GM23338 (cell line): ENCODE measurements at regions not wholly inside any gene's neighbourhood (a gene's known extent, or its start where the extent isn't known, plus 50 kb on each side); places are given as distances from the start of the nearest gene placed in this dataset.
A peak's percentile ranks its signal among the peaks of the same experiment; 100 is the strongest.

Source experiments
- ATAC-seq: fragments of 200-7000 bp; cut with Tn5 transposase; 3 replicates; pipeline ENCODE4 v1.9.1; 2020
- DNase-seq: peaks from one replicate; pipeline ENCODE4 v3.0.0-alpha.2; 2015; ENCODE audit warnings: low spot score
- H2AFZ ChIP-seq: fragments of 200-600 bp; sonication (generic); 2 replicates; pipeline ENCODE4 v1.8.0; 2016; ENCODE audit warnings: antibody characterized with exemption, mild to moderate bottlenecking, moderate library complexity
- H3F3A ChIP-seq: fragments of 200-600 bp; sonication (generic); replicated peaks from 2 replicates; pipeline ENCODE4 v1.8.0; 2017; ENCODE audit warnings: antibody characterized with exemption, mixed run types, low read depth
- H3K27ac ChIP-seq: fragments of 200-600 bp; sonication (generic); 2 replicates; pipeline ENCODE4 v1.6.1; 2016; ENCODE audit warnings: low read depth
- H3K27me3 ChIP-seq: fragments of 200-600 bp; sonication (generic); 2 replicates; pipeline ENCODE4 v1.8.0; 2016; ENCODE audit warnings: mild to moderate bottlenecking, mixed run types, moderate library complexity; ENCODE audit not compliant: insufficient read depth
- H3K36me3 ChIP-seq: fragments of 200-600 bp; sonication (generic); 2 replicates; pipeline ENCODE4 v1.8.0; 2016; ENCODE audit warnings: mild to moderate bottlenecking; ENCODE audit not compliant: insufficient read depth
- H3K4me1 ChIP-seq: fragments of 200-600 bp; sonication (generic); 2 replicates; pipeline ENCODE4 v1.8.0; 2016; ENCODE audit warnings: mild to moderate bottlenecking, moderate library complexity; ENCODE audit not compliant: insufficient read depth
- H3K4me2 ChIP-seq: fragments of 200-600 bp; sonication (generic); 2 replicates; pipeline ENCODE4 v1.7.1; 2017; ENCODE audit warnings: mixed run types
- H3K4me3 ChIP-seq: fragments of 200-600 bp; sonication (generic); 2 replicates; pipeline ENCODE4 v1.6.1; 2016; ENCODE audit warnings: mixed run types
- H3K79me2 ChIP-seq: fragments of 200-600 bp; sonication (generic); replicated peaks from 2 replicates; pipeline ENCODE4 v1.8.0; 2017; ENCODE audit warnings: mild to moderate bottlenecking; ENCODE audit not compliant: insufficient read depth
- H3K9me2 ChIP-seq: fragments of 200-600 bp; sonication (generic); 2 replicates; pipeline ENCODE4 v1.8.0; 2017; ENCODE audit not compliant: insufficient read depth
- H4K20me1 ChIP-seq: fragments of 200-600 bp; sonication (generic); replicated peaks from 2 replicates; pipeline ENCODE4 v1.8.0; 2017; ENCODE audit warnings: mild to moderate bottlenecking; ENCODE audit not compliant: insufficient read depth
- H3K27ac Mint-ChIP-seq: 2 replicates; pipeline ENCODE4 v1.8.0; 2020; ENCODE audit warnings: inconsistent platforms, mild to moderate bottlenecking, moderate library complexity, mixed read lengths
- H3K27me3 Mint-ChIP-seq: 3 replicates; pipeline ENCODE4 v1.8.0; 2022; ENCODE audit warnings: low read depth, mild to moderate bottlenecking, moderate library complexity, mixed read lengths, inconsistent platforms; ENCODE audit not compliant: insufficient read depth, poor library complexity
- H3K36me3 Mint-ChIP-seq: 3 replicates; pipeline ENCODE4 v1.8.0; 2021; ENCODE audit warnings: low read depth, mild to moderate bottlenecking, inconsistent platforms, moderate library complexity, mixed read lengths
- H3K4me1 Mint-ChIP-seq: 3 replicates; pipeline ENCODE4 v1.8.0; 2020; ENCODE audit warnings: mild to moderate bottlenecking, inconsistent platforms, mixed read lengths
- H3K4me3 Mint-ChIP-seq: 3 replicates; pipeline ENCODE4 v1.8.0; 2021; ENCODE audit warnings: moderate library complexity, mild to moderate bottlenecking, inconsistent platforms, mixed read lengths
- H3K9me3 Mint-ChIP-seq: 3 replicates; pipeline ENCODE4 v1.8.0; 2020; ENCODE audit warnings: moderate library complexity, mild to moderate bottlenecking, inconsistent platforms, mixed read lengths
- CREB1 ChIP-seq: fragments of 250-450 bp; sonication (Bioruptor Pico); IDR thresholded peaks from 2 replicates; pipeline ENCODE4 v1.5.0; 2020; ENCODE audit warnings: low read depth, mild to moderate bottlenecking, moderate library complexity
- CTCF ChIP-seq, 2 experiments: fragments of 200-600 bp in 1 of 2; sonication (generic) in 1 of 2; conservative IDR thresholded peaks; 2 replicates each; pipeline versions ENCODE4 v1.5.1 to v1.6.1; 2016 to 2017; ENCODE audit warnings: antibody characterized with exemption in 2 of 2, low read depth in 2 of 2, mild to moderate bottlenecking in 2 of 2, moderate library complexity in 1 of 2
- EZH2 ChIP-seq: fragments of 200-600 bp; sonication (generic); IDR thresholded peaks from one replicate; pipeline ENCODE4 v1.8.0; 2017; ENCODE audit warnings: antibody characterized with exemption, mild to moderate bottlenecking, low read depth; ENCODE audit not compliant: unreplicated experiment
- EZH2phosphoT487 ChIP-seq: fragments of 200-600 bp; sonication (generic); IDR thresholded peaks from one replicate; pipeline ENCODE4 v1.8.1; 2018; ENCODE audit warnings: antibody characterized with exemption; ENCODE audit not compliant: unreplicated experiment
- JUNB ChIP-seq: IDR thresholded peaks from one replicate; pipeline ENCODE4 v1.6.1; 2016; ENCODE audit warnings: antibody characterized with exemption; ENCODE audit not compliant: unreplicated experiment
- NANOG ChIP-seq: IDR thresholded peaks from 2 replicates; pipeline ENCODE4 v1.6.1; 2016; ENCODE audit warnings: antibody characterized with exemption, borderline replicate concordance
- POLR2AphosphoS5 ChIP-seq: IDR thresholded peaks from 2 replicates; pipeline ENCODE4 v1.6.1; 2016; ENCODE audit warnings: antibody characterized with exemption, low read depth
- STAT1 ChIP-seq: IDR thresholded peaks from one replicate; pipeline ENCODE4 v1.6.1; 2016; ENCODE audit warnings: antibody characterized with exemption; ENCODE audit not compliant: unreplicated experiment
- ZNF114 ChIP-seq: fragments of 250-450 bp; sonication (Bioruptor Pico); IDR thresholded peaks from 2 replicates; pipeline ENCODE4 v1.5.0; 2020; ENCODE audit warnings: mild to moderate bottlenecking, moderate library complexity
- ZNF331 ChIP-seq: fragments of 250-450 bp; sonication (Bioruptor Pico); IDR thresholded peaks from 2 replicates; pipeline ENCODE4 v1.5.0; 2020; ENCODE audit warnings: low read depth, mild to moderate bottlenecking, moderate library complexity
- ZNF462 ChIP-seq: fragments of 250-450 bp; sonication (Bioruptor Pico); IDR thresholded peaks from 2 replicates; pipeline ENCODE4 v1.5.0; 2020; ENCODE audit warnings: mild to moderate bottlenecking, moderate library complexity
- TF ChIP-seq, protein P1 (sequence below): IDR thresholded peaks from 2 replicates; pipeline ENCODE4 v1.6.1; 2016; ENCODE audit warnings: antibody characterized with exemption
- TF ChIP-seq, protein P2 (sequence below): IDR thresholded peaks from one replicate; pipeline ENCODE4 v1.6.1; 2018; ENCODE audit warnings: antibody characterized with exemption; ENCODE audit not compliant: unreplicated experiment

DNA sequence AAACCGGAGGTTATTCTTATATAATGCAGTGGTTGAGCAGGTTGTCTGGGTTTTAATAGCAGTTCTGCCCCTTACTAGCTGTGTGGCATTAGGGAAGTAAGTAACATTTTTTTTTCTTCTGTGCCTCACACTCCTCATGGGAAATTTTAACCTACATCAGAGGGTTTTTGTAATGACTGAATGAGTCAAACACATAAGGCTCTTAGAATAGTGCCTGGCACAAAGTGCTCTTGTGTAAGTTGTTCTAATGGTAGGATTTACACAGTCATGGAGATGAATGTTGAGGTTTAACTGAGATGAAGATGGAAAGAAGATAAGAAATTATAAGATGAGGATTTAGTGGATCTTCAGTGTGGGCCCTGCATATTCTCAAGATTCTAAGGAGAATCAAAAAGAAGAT lies 68.4 kb upstream of the PHIP start:
- H3K9me2 ChIP-seq: no peaks in the 10 kb centered on the region
- Mint-ChIP-seq H3K27ac (no peak overlapping the region), H3K27me3 (no peaks in the 10 kb centered on the region), H3K4me3 (no peak overlapping the region), H3K36me3 (no peaks in the 10 kb centered on the region), H3K9me3 (no peaks in the 10 kb centered on the region), H3K4me1 (peaks cover 9% of the 10 kb centered on the region; the same call in 2 of the 3 replicates)
- no peaks in the 10 kb centered on the region for H3K27me3 ChIP-seq
- H3K79me2 ChIP-seq: no peaks in the 10 kb centered on the region
- no peaks in the 10 kb centered on the region for H3K36me3 ChIP-seq
- no peak overlapping the region for H3K4me2 ChIP-seq
- DNase-seq (no peak), ATAC-seq (no peak)
- H3K4me1 ChIP-seq: peaks cover 33% of the 10 kb centered on the region
- TF ChIP-seq POLR2AphosphoS5: no peak
- no peak for TF ChIP-seq NANOG
- no peak for TF ChIP-seq ZNF462 (CRISPR knock-in tag)
- no peak for TF ChIP-seq ZNF114 (CRISPR knock-in tag)
- TF ChIP-seq EZH2phosphoT487: no peak
- no peak for TF ChIP-seq STAT1
- TF ChIP-seq, protein P1, sequence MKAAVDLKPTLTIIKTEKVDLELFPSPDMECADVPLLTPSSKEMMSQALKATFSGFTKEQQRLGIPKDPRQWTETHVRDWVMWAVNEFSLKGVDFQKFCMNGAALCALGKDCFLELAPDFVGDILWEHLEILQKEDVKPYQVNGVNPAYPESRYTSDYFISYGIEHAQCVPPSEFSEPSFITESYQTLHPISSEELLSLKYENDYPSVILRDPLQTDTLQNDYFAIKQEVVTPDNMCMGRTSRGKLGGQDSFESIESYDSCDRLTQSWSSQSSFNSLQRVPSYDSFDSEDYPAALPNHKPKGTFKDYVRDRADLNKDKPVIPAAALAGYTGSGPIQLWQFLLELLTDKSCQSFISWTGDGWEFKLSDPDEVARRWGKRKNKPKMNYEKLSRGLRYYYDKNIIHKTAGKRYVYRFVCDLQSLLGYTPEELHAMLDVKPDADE: no peak
- no peak for TF ChIP-seq CTCF (conservative IDR thresholded peaks at IDR 0.05; ENCODE audit: low read depth in 2 of 2)
- TF ChIP-seq ZNF331 (CRISPR knock-in tag): no peak
- TF ChIP-seq EZH2: no peak
- no peak for TF ChIP-seq JUNB
- no peak for TF ChIP-seq CREB1 (CRISPR knock-in tag)
- TF ChIP-seq, protein P2, sequence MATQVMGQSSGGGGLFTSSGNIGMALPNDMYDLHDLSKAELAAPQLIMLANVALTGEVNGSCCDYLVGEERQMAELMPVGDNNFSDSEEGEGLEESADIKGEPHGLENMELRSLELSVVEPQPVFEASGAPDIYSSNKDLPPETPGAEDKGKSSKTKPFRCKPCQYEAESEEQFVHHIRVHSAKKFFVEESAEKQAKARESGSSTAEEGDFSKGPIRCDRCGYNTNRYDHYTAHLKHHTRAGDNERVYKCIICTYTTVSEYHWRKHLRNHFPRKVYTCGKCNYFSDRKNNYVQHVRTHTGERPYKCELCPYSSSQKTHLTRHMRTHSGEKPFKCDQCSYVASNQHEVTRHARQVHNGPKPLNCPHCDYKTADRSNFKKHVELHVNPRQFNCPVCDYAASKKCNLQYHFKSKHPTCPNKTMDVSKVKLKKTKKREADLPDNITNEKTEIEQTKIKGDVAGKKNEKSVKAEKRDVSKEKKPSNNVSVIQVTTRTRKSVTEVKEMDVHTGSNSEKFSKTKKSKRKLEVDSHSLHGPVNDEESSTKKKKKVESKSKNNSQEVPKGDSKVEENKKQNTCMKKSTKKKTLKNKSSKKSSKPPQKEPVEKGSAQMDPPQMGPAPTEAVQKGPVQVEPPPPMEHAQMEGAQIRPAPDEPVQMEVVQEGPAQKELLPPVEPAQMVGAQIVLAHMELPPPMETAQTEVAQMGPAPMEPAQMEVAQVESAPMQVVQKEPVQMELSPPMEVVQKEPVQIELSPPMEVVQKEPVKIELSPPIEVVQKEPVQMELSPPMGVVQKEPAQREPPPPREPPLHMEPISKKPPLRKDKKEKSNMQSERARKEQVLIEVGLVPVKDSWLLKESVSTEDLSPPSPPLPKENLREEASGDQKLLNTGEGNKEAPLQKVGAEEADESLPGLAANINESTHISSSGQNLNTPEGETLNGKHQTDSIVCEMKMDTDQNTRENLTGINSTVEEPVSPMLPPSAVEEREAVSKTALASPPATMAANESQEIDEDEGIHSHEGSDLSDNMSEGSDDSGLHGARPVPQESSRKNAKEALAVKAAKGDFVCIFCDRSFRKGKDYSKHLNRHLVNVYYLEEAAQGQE: no peak
- H3K27ac ChIP-seq: no peak overlapping the region
- H3F3A ChIP-seq: no peaks in the 10 kb centered on the region
- H4K20me1 ChIP-seq: no peaks in the 10 kb centered on the region
- peak overlapping the region; percentile 64 for H2AFZ ChIP-seq
- H3K4me3 ChIP-seq: no peak overlapping the region
